ENCODE measurements at regions not wholly inside any gene's neighbourhood (a gene's known extent, or its start where the extent isn't known, plus 50 kb on each side); places are given as distances from the start of the nearest gene placed in this dataset.
"Not testable (repeated sequence)": the region's sequence is repeated elsewhere in the genome, so short reads cannot be mapped to it uniquely, and the experiment has no call there.

GRCh38 chr15:59785981-59786380 is 96.9 kb upstream of the BNIP2 start:
- DNase-seq (ENCODE audit: low read depth in 2 of 2): not testable (repeated sequence)

- not testable (repeated sequence) for DNase-seq (ENCODE audit: low read depth in 2 of 2)
These were observed 94.8 kb upstream of the BNIP2 start for GRCh38 chr15:59783774-59784520.

GRCh38 chr15:59779110-59779509 is 90.0 kb upstream of the BNIP2 start:
- no peak for DNase-seq (ENCODE audit: low read depth in 2 of 2)

- no peak for DNase-seq (ENCODE audit: low read depth in 2 of 2)
These were observed 75.7 kb upstream of the BNIP2 start for GRCh38 chr15:59764775-59765174.

- DNase-seq (ENCODE audit: low read depth in 2 of 2): no peak
These were observed 73.4 kb upstream of the BNIP2 start for GRCh38 chr15:59762558-59762957.

GRCh38 chr15:59760256-59760655 is 71.1 kb upstream of the BNIP2 start:
- DNase-seq (ENCODE audit: low read depth in 2 of 2): not testable (repeated sequence)

- DNase-seq (ENCODE audit: low read depth in 2 of 2): peak in 1 of 2 donors; percentile 2
These were observed 62.7 kb upstream of the BNIP2 start for GRCh38 chr15:59751552-59752413.

GRCh38 chr15:59746777-59747176 is 57.7 kb upstream of the BNIP2 start:
- no peak for DNase-seq (ENCODE audit: low read depth in 2 of 2)

- DNase-seq (ENCODE audit: low read depth in 2 of 2): peak in 1 of 2 donors; percentile 2
These were observed 52.3 kb upstream of the BNIP2 start for GRCh38 chr15:59741274-59741906.

- no peak for DNase-seq (ENCODE audit: low read depth in 2 of 2)
These were observed 50.6 kb upstream of the BNIP2 start for GRCh38 chr15:59739557-59740186.

Measured in dermis microvascular lymphatic vessel endothelial cell (primary cell).